ENCODE measurements at regions not wholly inside any gene's neighbourhood (a gene's known extent, or its start where the extent isn't known, plus 50 kb on each side); places are given as distances from the start of the nearest gene placed in this dataset. TPM values are rescaled to one million over a fixed set of nuclear protein-coding genes. Genes with fewer than 3 reads are reported as not detected.

Small RNA genes in the stretch of these regions (small RNA-seq; reads per million reads assigned to genes)
- not detected for gene AL596028.1 (ENCODE audit: low replicate concordance)
- not detected for gene RNA5SP210 (ENCODE audit: low replicate concordance)

Measured in temporal lobe (tissue), 1 donor.